ENCODE measurements at regions not wholly inside any gene's neighbourhood (a gene's known extent, or its start where the extent isn't known, plus 50 kb on each side); places are given as distances from the start of the nearest gene placed in this dataset.

GRCh38 chr13:34040863-34041262, 222.9 kb downstream of the RFC3 start:
- H3K9me3 ChIP-seq (ENCODE audit: control insufficient read depth, insufficient read depth, low read depth, low read length) = no peaks in the 10 kb centered on the region

GRCh38 chr13:34044041-34044440, 226.1 kb downstream of the RFC3 start:
- POLR2A ChIA-PET = no interaction called here
- H3K36me3 ChIP-seq (ENCODE audit: control insufficient read depth in 2 of 2, insufficient read depth in 1 of 2, low read length in 2 of 2) = no peaks in the 10 kb centered on the region
- H3K9me3 ChIP-seq (ENCODE audit: control insufficient read depth, insufficient read depth, low read depth, low read length) = no peaks in the 10 kb centered on the region
- TF ChIP-seq ZNF140 (tag by site-specific recombination; IDR thresholded peaks at IDR 0.05) (no peak), RBAK (tag by site-specific recombination; IDR thresholded peaks at IDR 0.05) (no peak), ZNF223 (tag by site-specific recombination; IDR thresholded peaks at IDR 0.05) (no peak), ZNF692 (tag by site-specific recombination; IDR thresholded peaks at IDR 0.05) (no peak)
- CTCF ChIA-PET = no interaction called here
- no peak overlapping the region for H3K4me3 ChIP-seq (ENCODE audit: low read depth, low read length)
- no peaks in the 10 kb centered on the region; the same call in 1 of the 2 replicates for H3K4me1 ChIP-seq (ENCODE audit: control insufficient read depth, insufficient read depth, low read length)
- no peak overlapping the region for H3K27ac ChIP-seq (ENCODE audit: extremely low read depth, low read depth, low read length)

More at GRCh38 chr13:34040863-34041262, 222.9 kb downstream of the RFC3 start:
- ChIA-PET POLR2A (no interaction called here), CTCF (no interaction called here)
- no peaks in the 10 kb centered on the region; the same call in 1 of the 2 replicates for H3K4me1 ChIP-seq (ENCODE audit: control insufficient read depth, insufficient read depth, low read length)
- TF ChIP-seq HOXD13 (CRISPR knock-in tag; IDR thresholded peaks at IDR 0.05; ENCODE audit: borderline replicate concordance) = no peak
- TF ChIP-seq PRDM1 (tag by site-specific recombination; IDR thresholded peaks at IDR 0.05) = no peak
- no peak for TF ChIP-seq ZNF184 (tag by site-specific recombination; IDR thresholded peaks at IDR 0.05)
- H3K36me3 ChIP-seq (ENCODE audit: control insufficient read depth in 2 of 2, insufficient read depth in 1 of 2, low read length in 2 of 2) = no peaks in the 10 kb centered on the region
- H3K4me3 ChIP-seq (ENCODE audit: low read depth, low read length) = no peak overlapping the region
- no peak overlapping the region for H3K27ac ChIP-seq (ENCODE audit: extremely low read depth, low read depth, low read length)

GRCh38 chr13:34044660-34045080, 226.7 kb downstream of the RFC3 start:
- no peak overlapping the region for H3K27ac ChIP-seq (ENCODE audit: extremely low read depth, low read depth, low read length)
- no peaks in the 10 kb centered on the region; the same call in 1 of the 2 replicates for H3K4me1 ChIP-seq (ENCODE audit: control insufficient read depth, insufficient read depth, low read length)
- H3K9me3 ChIP-seq (ENCODE audit: control insufficient read depth, insufficient read depth, low read depth, low read length) = no peaks in the 10 kb centered on the region
- H3K4me3 ChIP-seq (ENCODE audit: low read depth, low read length) = no peak overlapping the region
- no peaks in the 10 kb centered on the region for H3K36me3 ChIP-seq (ENCODE audit: control insufficient read depth in 2 of 2, insufficient read depth in 1 of 2, low read length in 2 of 2)
- ChIA-PET POLR2A (no interaction called here), CTCF (no interaction called here)
- TF ChIP-seq ZNF362 (tag by site-specific recombination; IDR thresholded peaks at IDR 0.05) = 0 out of 2 replicates have a peak, but pooled peaks have one; percentile 15
- no peak for TF ChIP-seq ZNF155 (tag by site-specific recombination; IDR thresholded peaks at IDR 0.05)
- TF ChIP-seq SCRT2 (tag by site-specific recombination; IDR thresholded peaks at IDR 0.05) = peak; percentile 41; the same call in 1 of the 2 replicates
- no peak for TF ChIP-seq ZNF626 (tag by site-specific recombination; IDR thresholded peaks at IDR 0.05)
- TF ChIP-seq ZXDB (tag by site-specific recombination; IDR thresholded peaks at IDR 0.05) = no peak
- TF ChIP-seq ZNF692 (tag by site-specific recombination; IDR thresholded peaks at IDR 0.05) = peak; percentile 62; the same call in 1 of the 2 replicates
- TF ChIP-seq ZNF549 (tag by site-specific recombination; IDR thresholded peaks at IDR 0.05) = no peak
- TF ChIP-seq ZNF157 (tag by site-specific recombination; IDR thresholded peaks at IDR 0.05) = no peak
- TF ChIP-seq ZNF600 (tag by site-specific recombination; IDR thresholded peaks at IDR 0.05) = peak; percentile 50; the same call in 1 of the 2 replicates
- TF ChIP-seq INSM2 (tag by site-specific recombination; IDR thresholded peaks at IDR 0.05) = peak; percentile 50; the same call in 1 of the 2 replicates
- TF ChIP-seq ZNF394 (tag by site-specific recombination; IDR thresholded peaks at IDR 0.05; ENCODE audit: borderline replicate concordance) = peak; percentile 55; the same call in 1 of the 2 replicates
- TF ChIP-seq HIC1 (tag by site-specific recombination; IDR thresholded peaks at IDR 0.05) = no peak
- TF ChIP-seq ZNF639 (tag by site-specific recombination; IDR thresholded peaks at IDR 0.05) = peak; percentile 60; the same call in 1 of the 2 replicates
- TF ChIP-seq SP7 (tag by site-specific recombination; IDR thresholded peaks at IDR 0.05) = 0 out of 2 replicates have a peak, but pooled peaks have one; percentile 57
- no peak for TF ChIP-seq ZNF202 (tag by site-specific recombination; IDR thresholded peaks at IDR 0.05; ENCODE audit: borderline replicate concordance)
